ENCODE measurements at regions not wholly inside any gene's neighbourhood (a gene's known extent, or its start where the extent isn't known, plus 50 kb on each side); places are given as distances from the start of the nearest gene placed in this dataset.
A peak's percentile ranks its signal among the peaks of the same experiment; 100 is the strongest.

GRCh38 chr18:70421471-70422390, 132.9 kb downstream of the SOCS6 start:
- no peak for TF ChIP-seq CHD2 (IDR thresholded peaks at IDR 0.05; ENCODE audit: low read length, partially characterized antibody)
- no peak for TF ChIP-seq ZC3H11A (IDR thresholded peaks at IDR 0.05)
- TF ChIP-seq EP300 (IDR thresholded peaks at IDR 0.05), result peak; percentile 92 to 96; a peak in 4 of 5 replicates
- TF ChIP-seq CEBPB (IDR thresholded peaks at IDR 0.05), result peak; percentile 75 to 90
- TF ChIP-seq CTCF (IDR thresholded peaks at IDR 0.05), result no peak
- TF ChIP-seq JUNB (IDR thresholded peaks at IDR 0.05), result peak; percentile 94; the same call in 1 of the 2 replicates
- no peak for TF ChIP-seq POLR2AphosphoS2 (conservative IDR thresholded peaks at IDR 0.05; ENCODE audit: low read length)
- TF ChIP-seq HMGXB4 (CRISPR knock-in tag; IDR thresholded peaks at IDR 0.05; ENCODE audit: borderline replicate concordance), result no peak
- peak; percentile 41; the same call in 2 of the 3 replicates for TF ChIP-seq SMC3 (IDR thresholded peaks at IDR 0.05)
- peak; percentile 89; a peak in 3 of 5 replicates for TF ChIP-seq JUN (IDR thresholded peaks at IDR 0.05)
- TF ChIP-seq MAFK (IDR thresholded peaks at IDR 0.05; ENCODE audit: partially characterized antibody), result no peak
- no peak for TF ChIP-seq POLR2A (IDR thresholded peaks at IDR 0.05; ENCODE audit: low read length)
- TF ChIP-seq, protein P1, sequence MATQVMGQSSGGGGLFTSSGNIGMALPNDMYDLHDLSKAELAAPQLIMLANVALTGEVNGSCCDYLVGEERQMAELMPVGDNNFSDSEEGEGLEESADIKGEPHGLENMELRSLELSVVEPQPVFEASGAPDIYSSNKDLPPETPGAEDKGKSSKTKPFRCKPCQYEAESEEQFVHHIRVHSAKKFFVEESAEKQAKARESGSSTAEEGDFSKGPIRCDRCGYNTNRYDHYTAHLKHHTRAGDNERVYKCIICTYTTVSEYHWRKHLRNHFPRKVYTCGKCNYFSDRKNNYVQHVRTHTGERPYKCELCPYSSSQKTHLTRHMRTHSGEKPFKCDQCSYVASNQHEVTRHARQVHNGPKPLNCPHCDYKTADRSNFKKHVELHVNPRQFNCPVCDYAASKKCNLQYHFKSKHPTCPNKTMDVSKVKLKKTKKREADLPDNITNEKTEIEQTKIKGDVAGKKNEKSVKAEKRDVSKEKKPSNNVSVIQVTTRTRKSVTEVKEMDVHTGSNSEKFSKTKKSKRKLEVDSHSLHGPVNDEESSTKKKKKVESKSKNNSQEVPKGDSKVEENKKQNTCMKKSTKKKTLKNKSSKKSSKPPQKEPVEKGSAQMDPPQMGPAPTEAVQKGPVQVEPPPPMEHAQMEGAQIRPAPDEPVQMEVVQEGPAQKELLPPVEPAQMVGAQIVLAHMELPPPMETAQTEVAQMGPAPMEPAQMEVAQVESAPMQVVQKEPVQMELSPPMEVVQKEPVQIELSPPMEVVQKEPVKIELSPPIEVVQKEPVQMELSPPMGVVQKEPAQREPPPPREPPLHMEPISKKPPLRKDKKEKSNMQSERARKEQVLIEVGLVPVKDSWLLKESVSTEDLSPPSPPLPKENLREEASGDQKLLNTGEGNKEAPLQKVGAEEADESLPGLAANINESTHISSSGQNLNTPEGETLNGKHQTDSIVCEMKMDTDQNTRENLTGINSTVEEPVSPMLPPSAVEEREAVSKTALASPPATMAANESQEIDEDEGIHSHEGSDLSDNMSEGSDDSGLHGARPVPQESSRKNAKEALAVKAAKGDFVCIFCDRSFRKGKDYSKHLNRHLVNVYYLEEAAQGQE (IDR thresholded peaks at IDR 0.05), result no peak
